C4-2B (cell line): ENCODE measurements at regions not wholly inside any gene's neighbourhood (a gene's known extent, or its start where the extent isn't known, plus 50 kb on each side); places are given as distances from the start of the nearest gene placed in this dataset.

ENCODE experiments used
- CTCF ChIP-seq: fragments of 450-650 bp; conservative IDR thresholded peaks from 2 replicates; pipeline ENCODE4 v1.5.1; 2017; ENCODE audit warnings: mild to moderate bottlenecking
- ZFX ChIP-seq: fragments of 450-650 bp; IDR thresholded peaks from 2 replicates; pipeline ENCODE4 v1.6.1; 2017

- TF ChIP-seq CTCF (no peak), ZFX (no peak)
Observed at GRCh38 chr4:121449416-121449815, 68.6 kb upstream of the QRFPR start.
